ENCODE measurements at regions not wholly inside any gene's neighbourhood (a gene's known extent, or its start where the extent isn't known, plus 50 kb on each side); places are given as distances from the start of the nearest gene placed in this dataset.

DNA sequence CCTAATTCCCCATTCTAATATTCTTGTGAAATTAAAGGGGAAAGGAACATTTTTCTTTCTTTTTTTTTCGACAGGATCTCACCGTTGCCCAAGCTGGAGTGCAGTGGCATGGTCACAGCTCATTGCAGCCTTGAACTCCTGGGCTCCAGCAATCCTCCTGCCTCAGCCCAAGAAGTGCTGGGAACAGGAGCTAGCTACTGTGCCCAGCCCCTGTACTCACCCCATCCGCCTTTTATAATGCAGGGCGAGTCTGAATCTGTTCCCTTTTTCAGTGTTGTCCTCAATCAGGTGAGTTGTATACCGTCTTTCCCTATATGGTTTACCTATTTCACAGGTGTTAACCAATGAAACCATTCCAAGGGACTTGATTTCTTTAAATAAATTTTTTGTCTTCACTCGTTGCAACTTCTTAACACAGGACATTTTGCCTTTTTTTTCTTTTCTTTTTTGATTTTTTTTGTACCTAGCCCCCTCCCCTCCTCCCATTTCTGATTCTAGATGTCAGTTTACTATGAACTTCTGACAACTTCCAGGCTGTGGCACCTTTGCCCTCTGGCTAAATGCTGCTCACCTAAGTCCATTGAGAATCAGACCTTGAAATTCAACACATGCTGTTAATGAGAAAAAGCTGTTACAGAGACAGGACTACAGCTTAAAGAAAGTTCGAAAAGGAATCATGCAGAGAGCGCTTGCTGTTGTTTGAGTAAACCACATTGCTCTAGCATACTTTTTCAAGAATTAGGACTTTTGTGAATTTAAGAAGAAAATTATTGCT, 562.1 kb upstream of the KLF12 start:
- TF ChIP-seq, protein P1, sequence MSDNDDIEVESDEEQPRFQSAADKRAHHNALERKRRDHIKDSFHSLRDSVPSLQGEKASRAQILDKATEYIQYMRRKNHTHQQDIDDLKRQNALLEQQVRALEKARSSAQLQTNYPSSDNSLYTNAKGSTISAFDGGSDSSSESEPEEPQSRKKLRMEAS (IDR thresholded peaks at IDR 0.05) = no peak
- TF ChIP-seq CEBPB (IDR thresholded peaks at IDR 0.05) = no peak
- TF ChIP-seq, protein P2, sequence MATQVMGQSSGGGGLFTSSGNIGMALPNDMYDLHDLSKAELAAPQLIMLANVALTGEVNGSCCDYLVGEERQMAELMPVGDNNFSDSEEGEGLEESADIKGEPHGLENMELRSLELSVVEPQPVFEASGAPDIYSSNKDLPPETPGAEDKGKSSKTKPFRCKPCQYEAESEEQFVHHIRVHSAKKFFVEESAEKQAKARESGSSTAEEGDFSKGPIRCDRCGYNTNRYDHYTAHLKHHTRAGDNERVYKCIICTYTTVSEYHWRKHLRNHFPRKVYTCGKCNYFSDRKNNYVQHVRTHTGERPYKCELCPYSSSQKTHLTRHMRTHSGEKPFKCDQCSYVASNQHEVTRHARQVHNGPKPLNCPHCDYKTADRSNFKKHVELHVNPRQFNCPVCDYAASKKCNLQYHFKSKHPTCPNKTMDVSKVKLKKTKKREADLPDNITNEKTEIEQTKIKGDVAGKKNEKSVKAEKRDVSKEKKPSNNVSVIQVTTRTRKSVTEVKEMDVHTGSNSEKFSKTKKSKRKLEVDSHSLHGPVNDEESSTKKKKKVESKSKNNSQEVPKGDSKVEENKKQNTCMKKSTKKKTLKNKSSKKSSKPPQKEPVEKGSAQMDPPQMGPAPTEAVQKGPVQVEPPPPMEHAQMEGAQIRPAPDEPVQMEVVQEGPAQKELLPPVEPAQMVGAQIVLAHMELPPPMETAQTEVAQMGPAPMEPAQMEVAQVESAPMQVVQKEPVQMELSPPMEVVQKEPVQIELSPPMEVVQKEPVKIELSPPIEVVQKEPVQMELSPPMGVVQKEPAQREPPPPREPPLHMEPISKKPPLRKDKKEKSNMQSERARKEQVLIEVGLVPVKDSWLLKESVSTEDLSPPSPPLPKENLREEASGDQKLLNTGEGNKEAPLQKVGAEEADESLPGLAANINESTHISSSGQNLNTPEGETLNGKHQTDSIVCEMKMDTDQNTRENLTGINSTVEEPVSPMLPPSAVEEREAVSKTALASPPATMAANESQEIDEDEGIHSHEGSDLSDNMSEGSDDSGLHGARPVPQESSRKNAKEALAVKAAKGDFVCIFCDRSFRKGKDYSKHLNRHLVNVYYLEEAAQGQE (IDR thresholded peaks at IDR 0.05; ENCODE audit: low read depth) = no peak
- TF ChIP-seq YY1 (IDR thresholded peaks at IDR 0.05; ENCODE audit: low read depth) = no peak
- no peak for TF ChIP-seq TAF1 (IDR thresholded peaks at IDR 0.05; ENCODE audit: low read depth)
- no peak for TF ChIP-seq RAD21 (IDR thresholded peaks at IDR 0.05; ENCODE audit: low read depth)
- no peak for TF ChIP-seq CREB1 (IDR thresholded peaks at IDR 0.05; ENCODE audit: low read depth)
- TF ChIP-seq EGR1 (IDR thresholded peaks at IDR 0.05) = no peak

All from Ishikawa (cell line).